Activated CD4-positive, CD25-positive, alpha-beta regulatory T cell treated with anti-CD3 and anti-CD28 coated beads, Interleukin-2, amount 50 U/mL, for 24 hours (primary cell): ENCODE measurements at regions not wholly inside any gene's neighbourhood (a gene's known extent, or its start where the extent isn't known, plus 50 kb on each side); places are given as distances from the start of the nearest gene placed in this dataset.
"Not testable (repeated sequence)": the region's sequence is repeated elsewhere in the genome, so short reads cannot be mapped to it uniquely, and the experiment has no call there.

Experiments
- ATAC-seq, 2 donors: fragments of 150-1000 bp; cut with Tn5 transposase; one replicate each; pipeline ENCODE4 v1.10.0; 2021; ENCODE audit warnings: mild to moderate bottlenecking in 1 of 2, moderate library complexity in 1 of 2

- ATAC-seq: peak; percentile 20 to 21
Measured at GRCh38 chr12:14215949-14216348, 149.5 kb upstream of the ATF7IP start.

DNA sequence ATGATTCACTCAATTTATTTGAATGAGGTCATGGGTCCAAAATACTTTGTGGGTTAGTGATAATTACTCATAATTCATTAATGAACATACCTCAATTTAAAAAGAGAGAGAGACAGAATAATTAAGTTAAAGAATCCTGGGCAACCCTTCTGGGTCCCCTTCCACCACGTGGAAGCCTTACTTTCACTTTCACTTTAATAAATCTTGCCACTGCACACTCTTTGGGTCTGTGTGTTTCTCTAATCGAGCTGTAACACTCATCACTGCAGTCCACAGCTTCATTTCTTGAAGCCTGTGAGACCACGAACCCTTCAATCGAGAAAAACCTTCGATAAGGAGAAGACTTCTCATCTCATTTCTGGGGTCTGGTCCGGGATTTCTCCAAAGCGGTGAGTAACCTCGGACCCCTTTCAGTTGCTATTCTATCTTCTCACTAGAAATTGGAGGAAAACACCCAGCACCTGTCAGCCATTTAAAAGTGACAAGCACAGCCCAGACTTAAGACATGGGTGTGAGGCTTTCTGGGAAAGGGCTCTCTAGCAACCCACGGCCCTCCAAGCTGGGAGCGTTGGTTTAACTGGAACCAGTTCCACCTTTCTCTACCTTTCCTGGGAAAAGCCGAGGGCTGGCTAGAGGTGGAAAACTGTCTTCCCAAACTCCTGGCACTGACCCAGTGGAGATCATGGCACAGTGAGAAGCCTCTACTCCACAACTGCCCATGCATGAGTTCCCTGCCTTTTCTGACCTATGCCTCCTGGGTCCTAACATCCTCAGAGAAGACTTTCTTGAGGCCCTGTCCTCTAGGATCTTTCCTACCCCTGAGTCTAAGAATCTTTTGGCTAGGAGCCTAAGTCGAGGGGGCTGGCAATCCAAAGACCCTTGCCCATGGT lies 148.8 kb upstream of the ATF7IP start:
- peak; percentile 77 to 78 for ATAC-seq

GRCh38 chr12:14219156-14219555 lies 146.3 kb upstream of the ATF7IP start:
- ATAC-seq: no peak

DNA sequence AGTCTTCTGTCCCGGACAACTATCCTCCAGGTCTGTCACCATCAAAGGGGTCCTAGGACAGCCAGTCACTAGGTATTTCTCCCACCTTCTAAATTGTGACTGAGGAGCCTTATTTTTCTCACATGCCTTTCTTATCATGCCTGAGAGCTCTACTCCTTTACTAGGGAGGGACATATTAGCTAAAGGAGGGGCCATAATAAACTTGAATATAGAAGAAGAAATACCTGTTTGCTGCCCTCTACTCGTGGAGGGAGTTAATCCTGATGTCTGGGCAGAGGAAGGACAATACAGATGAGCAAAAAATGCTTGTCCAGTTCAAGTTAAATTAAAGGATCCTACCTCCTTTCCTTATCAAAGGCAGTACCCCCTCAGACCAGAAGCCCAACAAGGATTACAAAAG lies 145.8 kb upstream of the ATF7IP start:
- ATAC-seq: not testable (repeated sequence)

- ATAC-seq: no peak
Measured at GRCh38 chr12:14225064-14225463, 140.4 kb upstream of the ATF7IP start.

GRCh38 chr12:14235176-14235575 lies 130.3 kb upstream of the ATF7IP start:
- ATAC-seq: not testable (repeated sequence)

GRCh38 chr12:14236641-14237040 lies 128.8 kb upstream of the ATF7IP start:
- ATAC-seq: not testable (repeated sequence)

DNA sequence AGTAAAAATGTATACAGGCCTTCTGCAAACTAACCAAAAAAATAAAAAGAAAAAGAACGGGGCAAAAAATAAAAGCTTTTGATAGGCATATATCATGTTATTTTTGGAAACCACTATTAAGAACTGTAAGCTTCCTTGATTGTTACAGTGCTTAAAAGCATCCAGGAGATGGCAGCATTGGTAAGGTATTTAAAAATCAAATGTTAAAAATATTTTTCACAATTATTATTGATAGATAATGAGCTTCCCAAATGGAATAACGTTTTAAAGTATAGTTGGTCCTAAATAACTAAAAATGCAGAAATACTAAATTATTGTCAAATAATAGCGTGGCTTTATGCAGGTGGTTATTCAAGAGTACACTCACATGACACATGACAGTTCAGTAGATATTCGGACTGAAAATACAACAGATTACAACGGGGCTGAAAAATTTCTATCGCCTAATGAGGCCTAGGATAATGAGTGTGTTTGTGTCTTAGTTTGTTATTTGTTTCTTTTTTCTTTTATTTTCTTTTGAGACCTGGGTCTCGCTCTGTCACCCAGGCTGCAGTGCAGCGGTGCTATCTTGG lies 127.2 kb upstream of the ATF7IP start:
- ATAC-seq: no peak

DNA sequence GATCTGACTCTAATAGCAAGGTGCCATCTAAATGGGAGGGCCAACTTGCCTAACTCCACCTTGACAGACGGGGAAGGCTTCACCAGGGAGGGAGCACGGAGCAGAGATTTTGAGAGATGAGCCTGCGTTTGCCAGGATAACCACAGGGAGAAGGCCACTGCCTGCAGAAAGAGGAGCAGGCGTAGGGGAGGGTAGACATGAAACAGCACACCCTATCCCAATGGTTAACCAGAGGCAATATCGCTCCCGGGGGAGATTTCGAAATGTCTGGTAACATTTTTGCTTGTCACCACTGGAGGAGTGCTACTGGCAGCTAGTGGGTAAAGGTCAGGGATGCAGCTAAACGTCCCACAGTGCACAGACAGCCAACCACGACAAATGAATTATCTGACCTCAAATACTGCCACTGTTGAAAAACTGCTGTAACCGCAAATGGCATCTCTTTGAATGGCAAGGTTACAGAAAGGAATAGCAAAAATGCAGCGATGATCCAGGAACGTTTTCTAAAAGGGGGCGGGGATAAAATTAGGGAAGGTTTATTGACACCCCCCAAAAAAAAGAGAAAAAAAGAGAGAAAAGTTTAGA lies 126.0 kb upstream of the ATF7IP start:
- ATAC-seq: peak; percentile 68 to 70

DNA sequence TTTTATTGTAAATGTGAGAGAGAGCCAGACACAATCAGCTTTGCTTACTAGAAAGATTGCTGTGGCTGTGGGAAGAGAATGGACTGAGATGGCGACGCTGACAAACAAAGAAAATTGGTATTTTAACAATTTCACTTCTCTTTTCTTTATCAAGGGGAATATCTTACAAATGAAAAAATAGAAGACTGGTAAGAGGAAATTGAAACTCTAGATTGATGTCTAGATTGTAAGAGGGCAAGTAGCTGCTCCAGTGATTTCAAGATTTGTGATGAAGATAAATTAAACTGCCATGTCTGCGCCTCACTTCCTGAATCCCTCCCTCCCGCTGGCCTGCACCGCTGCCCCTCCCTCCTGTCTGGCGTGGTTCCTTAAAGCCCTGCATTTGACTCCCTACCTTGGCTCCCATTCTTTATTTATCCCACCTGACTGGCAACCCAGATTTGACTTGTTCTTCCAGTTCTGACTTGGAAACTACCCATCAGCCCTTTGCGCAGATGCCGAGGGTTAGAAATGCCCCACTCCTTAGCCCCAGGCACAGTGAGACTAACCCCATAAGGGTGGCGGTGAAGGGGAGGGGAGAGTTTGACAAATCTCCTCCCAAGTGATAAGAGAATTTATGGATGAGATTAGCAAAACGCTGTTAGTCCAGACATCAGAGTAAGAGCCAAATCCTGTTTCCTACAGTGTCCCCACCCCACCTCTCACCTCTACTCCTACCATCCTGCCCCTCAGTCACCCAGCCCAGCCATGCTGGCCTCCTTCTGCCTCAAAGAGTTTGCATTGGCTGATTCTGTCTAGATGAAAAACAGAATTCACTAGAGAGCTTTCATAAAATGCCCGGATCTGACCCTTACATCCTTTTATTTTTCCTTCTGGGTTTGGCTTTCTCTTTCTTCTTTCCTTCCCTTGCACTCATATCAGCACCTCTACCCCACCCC lies 125.3 kb upstream of the ATF7IP start:
- ATAC-seq: peak; percentile 24 to 37

- ATAC-seq: no peak
Measured at GRCh38 chr12:14240873-14241220, 124.6 kb upstream of the ATF7IP start.

- ATAC-seq: not testable (repeated sequence)
Measured at GRCh38 chr12:14242825-14243224, 122.7 kb upstream of the ATF7IP start.

GRCh38 chr12:14243941-14244340 lies 121.5 kb upstream of the ATF7IP start:
- ATAC-seq: no peak

DNA sequence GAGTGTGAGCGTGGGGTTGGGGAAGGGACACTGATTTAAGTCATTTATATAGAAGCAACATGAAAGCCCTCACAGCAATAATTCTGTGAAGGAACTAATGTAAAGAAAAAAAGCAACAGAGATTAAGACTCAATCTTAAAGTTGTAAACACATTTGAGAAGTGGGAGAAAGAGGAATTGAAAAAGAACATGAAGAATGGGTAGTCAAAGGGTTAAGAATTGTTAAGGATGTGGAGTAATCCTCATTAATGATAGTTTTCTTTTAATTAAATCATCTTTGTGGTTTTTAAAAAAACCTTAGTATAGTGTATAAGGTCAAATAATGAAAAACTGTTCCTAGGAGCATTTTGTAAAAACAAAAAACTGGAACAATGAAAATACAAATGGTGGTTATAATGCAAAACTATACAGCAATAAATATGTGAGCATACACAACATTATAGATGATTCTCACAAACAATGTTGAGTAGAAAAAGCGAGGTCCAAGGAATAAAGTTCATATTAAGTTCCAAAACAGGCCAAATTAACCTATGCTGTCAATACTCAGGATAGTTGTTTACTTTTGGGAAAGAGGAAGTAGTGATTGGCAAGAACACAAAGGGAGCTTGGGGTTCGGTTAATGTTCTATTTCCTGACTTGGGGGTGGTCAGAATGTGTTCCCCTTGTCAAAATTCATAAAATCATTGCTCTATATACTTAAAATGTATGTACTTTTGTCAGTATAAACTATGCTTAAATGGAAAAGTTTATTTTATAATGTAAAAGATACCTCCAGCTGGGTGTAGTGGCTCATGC lies 120.4 kb upstream of the ATF7IP start:
- ATAC-seq: no peak

GRCh38 chr12:14247166-14247565 lies 118.3 kb upstream of the ATF7IP start:
- no peak for ATAC-seq

DNA sequence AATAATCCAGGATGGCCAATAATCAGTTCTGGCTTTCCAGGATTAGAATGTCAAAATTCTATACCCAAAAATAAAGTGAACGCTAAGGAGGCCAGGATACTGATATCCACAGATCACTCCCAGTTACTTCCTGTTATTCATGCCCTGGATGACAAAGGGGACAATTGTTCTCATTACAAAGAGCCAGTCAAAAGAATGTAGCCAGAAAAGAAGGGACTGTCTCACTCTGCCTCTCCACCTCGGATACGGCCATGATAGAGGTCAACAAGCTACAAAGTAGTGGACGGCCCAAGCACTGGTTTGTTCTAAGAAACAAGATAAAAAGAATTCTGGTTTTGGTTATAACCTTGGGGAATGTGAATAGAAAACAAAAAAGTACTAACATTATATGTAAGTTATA lies 116.1 kb upstream of the ATF7IP start:
- no peak for ATAC-seq

- no peak for ATAC-seq
Measured at GRCh38 chr12:14252697-14253096, 112.8 kb upstream of the ATF7IP start.

GRCh38 chr12:14253496-14253895 lies 112.0 kb upstream of the ATF7IP start:
- ATAC-seq: no peak

DNA sequence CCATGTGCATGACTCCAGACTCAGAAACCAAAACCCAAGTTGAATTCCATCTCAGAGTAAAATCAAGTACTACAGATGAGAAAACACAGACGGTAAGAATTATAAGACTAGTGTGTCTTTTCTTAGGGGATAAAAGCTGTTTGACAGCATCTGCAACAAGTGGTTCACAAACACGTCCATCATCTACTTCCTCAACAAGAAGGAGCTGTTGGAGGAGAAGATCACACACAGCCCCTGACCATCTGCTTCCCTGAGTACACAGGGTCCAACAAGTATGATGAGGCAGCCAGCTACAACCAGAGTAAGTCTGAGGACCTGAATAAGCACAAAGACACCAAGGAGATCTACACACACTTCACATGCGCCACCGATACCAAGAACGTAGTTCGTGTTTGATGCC lies 110.7 kb upstream of the ATF7IP start:
- no peak for ATAC-seq

GRCh38 chr12:14256121-14256520 lies 109.4 kb upstream of the ATF7IP start:
- ATAC-seq: peak; percentile 41 to 46

- peak; percentile 68 for ATAC-seq
Measured at GRCh38 chr12:14256555-14257169, 108.8 kb upstream of the ATF7IP start.
